CD14-positive monocyte (primary cell): ENCODE measurements at regions not wholly inside any gene's neighbourhood (a gene's known extent, or its start where the extent isn't known, plus 50 kb on each side); places are given as distances from the start of the nearest gene placed in this dataset.

ENCODE experiments used
- DNase-seq, 3 donors: peaks; one replicate each; pipeline ENCODE4 v3.0.0-alpha.2; 2011 to 2022
- H2AFZ ChIP-seq: 2 replicates; pipeline ENCODE4 v1.6.0; 2012; ENCODE audit warnings: mild to moderate bottlenecking, low read depth, low read length, inconsistent platforms; ENCODE audit not compliant: insufficient read depth, poor library complexity, severe bottlenecking
- H3K27ac ChIP-seq, 2 donors: 1 replicate in 1 of 2; 2 replicates in 1 of 2; pipeline ENCODE4 v1.5.1; 2012 to 2013; ENCODE audit warnings: low read length in 2 of 2, control low read depth in 1 of 2, inconsistent platforms in 1 of 2, low read depth in 1 of 2, mild to moderate bottlenecking in 1 of 2
- H3K27me3 ChIP-seq, 2 donors: one replicate each; pipeline versions ENCODE4 v1.6.0 to v1.6.1; 2011 to 2013; ENCODE audit warnings: low read length in 2 of 2; ENCODE audit not compliant: control insufficient read depth in 2 of 2, insufficient read depth in 2 of 2
- H3K36me3 ChIP-seq, 2 donors: replicated peaks in 1 of 2; 1 replicate in 1 of 2; 2 replicates in 1 of 2; pipeline versions ENCODE4 v1.5.1 to v1.6.1; 2012 to 2013; ENCODE audit warnings: low read length in 2 of 2, control low read depth in 1 of 2, inconsistent platforms in 1 of 2, mild to moderate bottlenecking in 1 of 2; ENCODE audit not compliant: insufficient read depth in 2 of 2, control insufficient read depth in 1 of 2
- H3K4me1 ChIP-seq, 2 donors: 1 replicate in 1 of 2; 2 replicates in 1 of 2; pipeline versions ENCODE4 v1.5.1 to v1.6.1; 2012 to 2013; ENCODE audit warnings: low read length in 2 of 2, control low read depth in 1 of 2, inconsistent platforms in 1 of 2, mild to moderate bottlenecking in 1 of 2, moderate library complexity in 1 of 2; ENCODE audit not compliant: insufficient read depth in 2 of 2, control insufficient read depth in 1 of 2
- H3K4me2 ChIP-seq: replicated peaks from 2 replicates; pipeline ENCODE3; 2012; ENCODE audit warnings: low read length, moderate library complexity, mild to moderate bottlenecking; ENCODE audit not compliant: poor library complexity, severe bottlenecking; ENCODE audit errors: extremely low read depth
- H3K4me3 ChIP-seq, 3 experiments: fragments of 200-600 bp in 1 of 3; sonication (generic) in 1 of 3; replicated peaks in 1 of 3; 1 replicate in 2 of 3; 2 replicates in 1 of 3; pipeline ENCODE4 v1.5.1; 2011 to 2013; ENCODE audit warnings: low read length in 3 of 3, mild to moderate bottlenecking in 3 of 3, control low read depth in 2 of 3, low read depth in 2 of 3, inconsistent platforms in 1 of 3, moderate library complexity in 1 of 3
- H3K79me2 ChIP-seq: 2 replicates; pipeline ENCODE4 v1.6.0; 2012; ENCODE audit warnings: mild to moderate bottlenecking, control low read depth, inconsistent platforms, low read length, moderate library complexity; ENCODE audit not compliant: insufficient read depth
- H3K9ac ChIP-seq: 2 replicates; pipeline ENCODE4 v1.6.0; 2017; ENCODE audit warnings: low read length, mild to moderate bottlenecking; ENCODE audit not compliant: insufficient read depth, poor library complexity, severe bottlenecking
- H3K9me3 ChIP-seq, 2 donors: replicated peaks in 1 of 2; 1 replicate in 1 of 2; 2 replicates in 1 of 2; pipeline versions ENCODE4 v1.5.1 to v1.6.1; 2012 to 2013; ENCODE audit warnings: low read length in 2 of 2, control low read depth in 1 of 2; ENCODE audit not compliant: control insufficient read depth in 1 of 2, insufficient read depth in 1 of 2
- H4K20me1 ChIP-seq: 2 replicates; pipeline ENCODE4 v1.6.0; 2012; ENCODE audit warnings: mild to moderate bottlenecking, low read length, control low read depth, moderate library complexity; ENCODE audit not compliant: insufficient read depth
- H3K27ac Mint-ChIP-seq, 7 donors: one replicate each; pipeline ENCODE4 v1.8.0; 2020; ENCODE audit warnings: mild to moderate bottlenecking in 7 of 7, mixed read lengths in 7 of 7, moderate library complexity in 6 of 7, inconsistent platforms in 2 of 7
- H3K27me3 Mint-ChIP-seq, 3 donors: one replicate each; pipeline ENCODE4 v1.8.0; 2021 to 2022; ENCODE audit warnings: low read depth in 3 of 3, mild to moderate bottlenecking in 3 of 3, mixed read lengths in 3 of 3, moderate library complexity in 3 of 3, inconsistent platforms in 1 of 3
- H3K36me3 Mint-ChIP-seq, 2 donors: one replicate each; pipeline ENCODE4 v1.8.0; 2020; ENCODE audit warnings: mixed read lengths in 2 of 2, inconsistent platforms in 1 of 2, mild to moderate bottlenecking in 1 of 2
- H3K4me1 Mint-ChIP-seq: one replicate; pipeline ENCODE4 v1.8.0; 2020; ENCODE audit warnings: mild to moderate bottlenecking, mixed read lengths
- H3K4me3 Mint-ChIP-seq, 2 donors: one replicate each; pipeline ENCODE4 v1.8.0; 2020; ENCODE audit warnings: mild to moderate bottlenecking in 2 of 2, mixed read lengths in 2 of 2, moderate library complexity in 1 of 2
- H3K9me3 Mint-ChIP-seq, 7 donors: one replicate each; pipeline ENCODE4 v1.8.0; 2020 to 2022; ENCODE audit warnings: mixed read lengths in 7 of 7, mild to moderate bottlenecking in 6 of 7, moderate library complexity in 6 of 7, inconsistent platforms in 2 of 7
- WGBS: methylation state at CpG from one replicate; pipeline ENCODE4 v1.1.5; 2013; ENCODE audit warnings: missing lambda C conversion rate; ENCODE audit not compliant: insufficient coverage; 5-methylcytosine and 5-hydroxymethylcytosine counted together
- intact Hi-C, 2 donors: fragments of 100-400 bp; cut with micrococcal nuclease; formaldehyde crosslinking; loops; one replicate each; pipeline versions ENCODE4 v1.15.0 to v1.15.1; 2023
- TF ChIP-seq, protein P1 (sequence below): fragments of 200-600 bp; IDR thresholded peaks from one replicate; pipeline ENCODE4 v1.8.0; 2022; ENCODE audit warnings: antibody characterized with exemption, mild to moderate bottlenecking

DNA sequence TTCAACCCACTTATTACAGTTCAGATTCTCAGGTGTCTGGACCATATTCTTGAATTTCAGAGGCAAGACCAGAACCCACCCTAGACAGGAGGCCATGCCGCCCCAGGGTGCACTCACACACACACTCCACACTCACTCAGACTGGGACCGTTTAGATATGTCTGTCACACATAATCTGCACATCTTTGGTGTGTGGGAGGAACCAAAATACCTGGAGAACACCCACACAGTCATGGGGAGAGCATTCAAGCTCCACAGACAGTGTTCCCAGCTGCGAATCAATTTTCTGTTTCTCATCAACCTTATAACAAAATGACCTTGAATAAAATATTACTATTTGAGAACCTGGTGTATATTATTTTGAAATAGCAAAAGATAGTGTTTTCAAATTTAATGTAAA, 2353.0 kb downstream of the PCDH9 start:
- Mint-ChIP-seq H3K27ac (no peak overlapping the region), H3K4me1 (no peaks in the 10 kb centered on the region), H3K27me3 (no peaks in the 10 kb centered on the region), H3K9me3 (peaks cover 0 to 4% (median 4%) of the 10 kb centered on the region in 7 donors), H3K4me3 (no peak overlapping the region), H3K36me3 (no peaks in the 10 kb centered on the region)
- H3K27ac ChIP-seq: no peak overlapping the region
- WGBS: no CpG with 5 or more reads among the region's 3 CpGs
- no peaks in the 10 kb centered on the region for H4K20me1 ChIP-seq
- H3K79me2 ChIP-seq: no peaks in the 10 kb centered on the region
- intact Hi-C loops: no loop called here
- no peak overlapping the region for H2AFZ ChIP-seq
- DNase-seq: no peak
- no peaks in the 10 kb centered on the region for H3K36me3 ChIP-seq
- H3K4me3 ChIP-seq: no peak overlapping the region
- H3K27me3 ChIP-seq: no peaks in the 10 kb centered on the region
- TF ChIP-seq, protein P1, sequence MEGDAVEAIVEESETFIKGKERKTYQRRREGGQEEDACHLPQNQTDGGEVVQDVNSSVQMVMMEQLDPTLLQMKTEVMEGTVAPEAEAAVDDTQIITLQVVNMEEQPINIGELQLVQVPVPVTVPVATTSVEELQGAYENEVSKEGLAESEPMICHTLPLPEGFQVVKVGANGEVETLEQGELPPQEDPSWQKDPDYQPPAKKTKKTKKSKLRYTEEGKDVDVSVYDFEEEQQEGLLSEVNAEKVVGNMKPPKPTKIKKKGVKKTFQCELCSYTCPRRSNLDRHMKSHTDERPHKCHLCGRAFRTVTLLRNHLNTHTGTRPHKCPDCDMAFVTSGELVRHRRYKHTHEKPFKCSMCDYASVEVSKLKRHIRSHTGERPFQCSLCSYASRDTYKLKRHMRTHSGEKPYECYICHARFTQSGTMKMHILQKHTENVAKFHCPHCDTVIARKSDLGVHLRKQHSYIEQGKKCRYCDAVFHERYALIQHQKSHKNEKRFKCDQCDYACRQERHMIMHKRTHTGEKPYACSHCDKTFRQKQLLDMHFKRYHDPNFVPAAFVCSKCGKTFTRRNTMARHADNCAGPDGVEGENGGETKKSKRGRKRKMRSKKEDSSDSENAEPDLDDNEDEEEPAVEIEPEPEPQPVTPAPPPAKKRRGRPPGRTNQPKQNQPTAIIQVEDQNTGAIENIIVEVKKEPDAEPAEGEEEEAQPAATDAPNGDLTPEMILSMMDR: no peak
- no peak overlapping the region for H3K9ac ChIP-seq
- no peaks in the 10 kb centered on the region for H3K4me1 ChIP-seq
- peaks cover 3 to 8% of the 10 kb centered on the region in 2 donors for H3K9me3 ChIP-seq
- H3K4me2 ChIP-seq: no peak overlapping the region

DNA sequence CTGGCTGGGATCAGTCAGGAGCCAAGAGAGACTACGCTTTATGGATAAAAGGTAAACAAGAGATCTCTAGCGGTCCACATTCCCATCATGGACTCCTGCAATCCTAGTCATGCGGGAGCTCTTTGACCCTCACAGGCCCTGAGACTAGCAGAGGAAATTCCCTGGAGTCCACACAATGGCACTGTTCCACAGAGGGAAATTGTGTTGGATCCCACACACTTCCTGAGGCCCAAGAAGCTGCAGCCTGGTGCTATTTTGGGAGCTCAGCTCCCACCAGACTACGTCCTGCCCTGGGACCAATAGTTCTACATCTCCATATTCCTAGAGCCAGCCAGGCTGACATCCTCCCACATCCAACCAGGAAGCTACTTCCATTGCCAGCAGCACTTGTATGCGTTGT, 2358.4 kb downstream of the PCDH9 start:
- Histone ChIP-seq H4K20me1 (no peaks in the 10 kb centered on the region), H3K27me3 (no peaks in the 10 kb centered on the region), H3K4me2 (no peak overlapping the region), H2AFZ (no peak overlapping the region), H3K4me1 (no peaks in the 10 kb centered on the region), H3K9me3 (peaks cover 11% of the 10 kb centered on the region in 2 donors), H3K4me3 (no peak overlapping the region), H3K36me3 (no peaks in the 10 kb centered on the region), H3K9ac (no peak overlapping the region), H3K79me2 (no peaks in the 10 kb centered on the region), H3K27ac (no peak overlapping the region)
- Mint-ChIP-seq H3K4me1 (no peaks in the 10 kb centered on the region), H3K27ac (no peak overlapping the region), H3K4me3 (no peak overlapping the region), H3K9me3 (peaks cover 4 to 9% (median 6%) of the 10 kb centered on the region in 7 donors), H3K27me3 (no peaks in the 10 kb centered on the region), H3K36me3 (no peaks in the 10 kb centered on the region)
- TF ChIP-seq, protein P1: no peak
- intact Hi-C loops: no loop called here
- DNase-seq: no peak
- WGBS: 84% methylated on average over 4 of the region's 5 CpGs
